Jurkat, Clone E6-1 (cell line): ENCODE measurements at regions not wholly inside any gene's neighbourhood (a gene's known extent, or its start where the extent isn't known, plus 50 kb on each side); places are given as distances from the start of the nearest gene placed in this dataset.

Experiments
- DNase-seq: peaks from one replicate; pipeline ENCODE4 v3.0.0-alpha.2; 2011; ENCODE audit warnings: low read depth, low spot score
- H3K4me3 ChIP-seq: 2 replicates; pipeline ENCODE4 v1.5.1; 2011; ENCODE audit warnings: mild to moderate bottlenecking, low read length, control low read depth, moderate library complexity

DNA sequence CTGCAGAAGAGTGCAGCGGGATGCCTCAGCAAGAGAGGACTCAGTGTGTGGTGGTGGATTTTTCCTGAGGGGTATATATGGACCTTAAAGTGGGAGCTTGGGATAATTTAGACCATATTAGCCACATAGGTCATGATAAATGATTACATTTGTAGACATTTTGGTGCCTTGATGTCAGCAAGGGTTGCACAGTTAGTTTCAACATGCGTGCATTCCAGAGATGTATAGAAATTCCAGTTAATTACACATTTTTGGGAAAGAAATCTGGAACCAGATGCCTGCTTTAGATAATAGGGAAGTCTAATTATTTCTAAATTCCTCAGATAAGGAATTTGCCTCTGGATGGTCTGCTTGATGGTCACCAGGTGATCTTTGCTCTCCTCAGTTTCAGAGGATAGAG lies 440.6 kb upstream of the PAPPA start:
- H3K4me3 ChIP-seq = no peak overlapping the region
- no peak for DNase-seq

DNA sequence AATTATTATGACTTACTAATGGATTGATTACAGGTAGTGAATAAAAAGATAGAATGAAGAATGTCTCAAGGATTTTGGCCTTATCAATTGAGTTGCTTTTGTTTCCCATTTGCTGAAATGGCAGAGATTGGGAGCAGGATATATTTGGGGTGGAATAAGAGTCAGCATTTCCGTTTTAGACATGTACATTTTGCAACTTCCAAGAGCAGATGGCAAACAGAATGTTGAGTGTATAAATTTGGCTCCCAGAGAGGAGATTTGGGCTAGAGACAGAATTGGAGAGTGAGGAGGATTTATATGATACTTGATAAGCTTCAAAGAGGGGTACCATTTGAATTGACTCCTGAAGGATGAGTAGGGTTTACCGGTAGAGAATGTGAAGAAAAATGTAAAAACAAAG lies 437.9 kb upstream of the PAPPA start:
- H3K4me3 ChIP-seq = no peak overlapping the region
- DNase-seq = no peak

DNA sequence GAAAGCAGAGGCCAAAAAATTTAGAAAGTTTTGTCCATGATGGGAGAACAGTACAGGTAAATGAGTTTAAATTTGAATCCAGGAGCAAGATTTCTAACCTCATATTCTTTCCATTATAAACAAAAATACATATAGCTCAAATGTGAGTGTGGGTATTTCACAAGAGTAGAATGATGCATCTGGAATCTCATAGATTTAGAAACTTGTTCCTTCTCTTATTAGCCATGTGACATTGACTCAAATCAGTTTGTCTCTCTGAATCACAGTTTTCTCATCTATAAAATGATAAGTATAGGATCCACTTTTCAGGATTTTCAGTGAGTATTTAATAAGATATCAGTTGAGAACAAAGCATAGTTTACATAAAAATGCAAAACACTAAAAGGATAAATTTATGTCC lies 436.3 kb upstream of the PAPPA start:
- DNase-seq = no peak
- H3K4me3 ChIP-seq = no peak overlapping the region

DNA sequence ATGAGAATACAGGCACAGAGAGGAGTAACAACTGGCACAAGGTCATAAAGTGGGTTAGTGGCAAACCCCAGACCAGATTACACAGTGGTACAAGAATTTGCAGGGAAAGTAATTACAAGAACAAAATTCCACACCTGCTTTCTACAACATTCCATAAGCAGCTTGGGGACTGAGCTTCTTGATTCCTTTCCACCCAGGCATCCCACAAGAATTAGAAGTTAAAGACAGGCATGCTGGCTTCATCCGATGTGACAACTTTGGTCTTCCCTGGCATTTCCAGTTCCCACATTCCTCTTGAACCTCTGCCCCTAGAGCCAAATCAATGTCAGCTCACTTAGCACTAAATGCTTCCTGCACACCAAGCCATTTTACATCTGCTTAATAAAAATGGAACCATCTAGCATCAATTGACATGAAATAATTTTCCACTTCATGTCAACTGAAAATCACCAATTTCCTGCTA lies 435.8 kb upstream of the PAPPA start:
- no peak overlapping the region for H3K4me3 ChIP-seq
- DNase-seq = no peak

DNA sequence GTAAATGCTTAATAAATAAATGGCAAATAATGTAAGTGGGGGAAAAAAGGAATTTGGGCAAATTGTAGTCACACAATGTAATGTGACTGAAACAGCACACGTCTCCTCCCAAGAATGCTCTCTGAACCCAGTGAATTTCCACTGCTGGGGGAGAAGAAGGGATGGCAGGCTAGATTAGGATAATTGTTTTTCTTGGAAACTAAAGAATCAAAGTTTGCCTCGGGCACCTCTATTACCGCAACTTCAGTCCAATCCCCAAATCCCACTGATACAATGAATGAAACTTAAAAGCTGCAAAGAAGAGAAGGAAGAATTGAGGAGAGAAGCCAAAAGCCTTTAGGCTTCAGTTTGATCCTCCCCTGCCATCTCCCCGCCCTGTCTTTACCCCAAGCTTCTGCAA lies 423.2 kb upstream of the PAPPA start:
- no peak for DNase-seq
- no peak overlapping the region for H3K4me3 ChIP-seq

DNA sequence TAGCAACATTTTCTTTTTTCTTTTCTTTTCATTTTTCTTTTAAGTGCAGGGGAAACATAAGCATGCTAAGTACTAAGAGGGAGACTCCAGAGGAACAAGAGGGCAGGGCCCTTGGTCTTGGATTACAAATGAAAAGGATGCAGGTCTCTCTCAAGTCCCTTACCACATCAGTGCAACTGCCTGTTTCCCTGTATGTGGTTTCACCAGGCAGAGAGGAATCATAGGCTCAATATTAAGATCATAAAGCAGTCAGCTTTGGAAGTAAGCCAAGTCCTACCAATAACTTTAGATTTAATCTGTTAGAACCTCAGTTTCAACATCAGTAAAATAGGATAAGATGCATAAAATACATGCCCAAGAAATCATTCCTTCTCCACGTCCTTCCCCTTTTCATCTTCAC lies 422.7 kb upstream of the PAPPA start:
- peak; percentile 35 for DNase-seq
- no peak overlapping the region for H3K4me3 ChIP-seq

DNA sequence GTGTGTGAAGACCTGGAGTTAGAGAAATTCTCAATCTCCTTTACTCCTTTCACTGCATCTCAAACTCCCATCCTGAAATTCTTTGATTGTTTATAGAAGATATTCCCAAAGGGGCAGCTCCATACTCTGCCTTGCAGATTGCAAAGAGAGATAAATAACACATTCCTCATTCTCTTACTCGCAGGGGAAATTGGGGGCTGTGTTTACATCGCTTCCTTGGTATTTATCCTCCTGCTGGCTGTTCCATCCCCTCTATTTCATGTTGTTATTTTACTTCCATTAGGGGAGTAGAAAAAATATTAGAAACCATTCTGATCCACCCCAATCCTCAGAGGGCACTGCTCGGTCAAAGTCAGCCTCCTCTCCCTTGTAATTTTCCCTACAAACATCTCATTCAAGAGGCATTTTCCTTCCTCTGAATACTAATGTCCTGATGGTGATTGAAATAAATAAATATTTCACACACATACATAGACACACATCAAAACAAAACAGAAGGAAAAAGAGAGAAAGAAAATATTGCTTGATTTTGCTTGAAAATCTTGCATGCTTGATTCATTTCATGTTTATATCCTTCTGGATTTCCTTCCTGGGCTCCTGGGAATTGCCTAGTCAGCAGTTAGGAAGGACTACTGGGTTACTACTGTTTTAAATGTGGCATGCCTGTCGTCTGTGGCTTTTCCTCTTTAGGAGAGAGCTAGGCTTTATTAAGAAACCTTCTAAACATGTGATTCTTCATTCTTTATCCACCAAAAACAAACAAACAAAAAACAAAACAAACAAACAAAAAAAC lies 420.1 kb upstream of the PAPPA start:
- no peak for DNase-seq
- no peak overlapping the region for H3K4me3 ChIP-seq

DNA sequence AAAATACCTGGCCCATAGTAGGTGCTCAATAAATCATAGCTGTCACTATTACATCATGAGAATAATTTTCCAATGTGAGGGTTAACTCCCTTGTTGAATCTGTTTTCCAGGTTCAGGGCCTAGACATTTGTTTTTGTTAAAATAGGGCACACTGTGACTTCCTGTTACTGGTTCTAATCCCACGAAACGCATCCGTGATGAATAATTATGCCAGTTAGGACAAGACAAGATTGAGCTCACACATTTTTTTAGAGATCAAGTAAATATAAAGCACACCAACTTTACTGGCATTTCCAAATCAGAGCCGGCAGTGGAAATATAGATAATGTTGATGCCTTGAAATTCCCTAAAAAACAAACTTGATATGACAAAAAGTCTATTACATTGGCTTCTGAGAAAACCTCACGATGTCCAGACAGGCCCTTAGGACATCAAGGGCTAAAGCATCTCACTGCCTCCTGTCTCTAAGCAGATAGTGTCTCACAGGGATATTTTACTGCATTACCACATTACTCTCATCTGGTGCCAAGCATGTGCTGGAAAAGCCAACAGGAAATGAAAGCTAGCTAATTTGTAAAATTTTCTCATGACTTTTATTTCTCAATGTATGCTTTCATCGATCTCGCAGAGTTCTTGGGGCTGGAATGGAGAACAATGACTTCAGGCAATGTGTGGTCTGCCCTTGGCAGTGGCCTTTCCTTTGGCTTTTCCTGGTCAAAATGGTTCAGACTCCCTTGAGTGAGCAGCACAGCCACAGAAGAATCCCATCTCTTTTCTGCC lies 414.3 kb upstream of the PAPPA start:
- DNase-seq = no peak

DNA sequence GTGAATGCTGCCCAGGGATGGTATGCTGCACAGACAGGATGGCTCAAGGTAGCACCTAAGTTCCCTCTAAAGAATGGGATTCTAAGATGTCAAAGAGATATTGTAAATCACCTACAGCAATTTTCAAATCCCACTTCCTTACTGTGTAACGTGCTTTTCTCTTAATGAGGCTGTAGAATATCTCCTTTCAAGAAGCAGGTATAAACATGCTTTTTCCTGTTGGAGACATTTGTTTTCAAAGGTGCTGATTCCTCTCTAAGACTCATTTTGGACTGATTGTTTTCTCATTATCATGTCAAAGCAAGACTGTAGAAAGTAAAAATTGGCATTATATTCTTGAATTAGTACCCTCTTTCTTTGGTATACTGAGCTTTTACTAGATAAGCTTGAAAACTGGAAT lies 412.6 kb upstream of the PAPPA start:
- no peak for DNase-seq
- H3K4me3 ChIP-seq = no peak overlapping the region

More for the DNA sequence above, 414.3 kb upstream of the PAPPA start:
- no peak overlapping the region for H3K4me3 ChIP-seq

DNA sequence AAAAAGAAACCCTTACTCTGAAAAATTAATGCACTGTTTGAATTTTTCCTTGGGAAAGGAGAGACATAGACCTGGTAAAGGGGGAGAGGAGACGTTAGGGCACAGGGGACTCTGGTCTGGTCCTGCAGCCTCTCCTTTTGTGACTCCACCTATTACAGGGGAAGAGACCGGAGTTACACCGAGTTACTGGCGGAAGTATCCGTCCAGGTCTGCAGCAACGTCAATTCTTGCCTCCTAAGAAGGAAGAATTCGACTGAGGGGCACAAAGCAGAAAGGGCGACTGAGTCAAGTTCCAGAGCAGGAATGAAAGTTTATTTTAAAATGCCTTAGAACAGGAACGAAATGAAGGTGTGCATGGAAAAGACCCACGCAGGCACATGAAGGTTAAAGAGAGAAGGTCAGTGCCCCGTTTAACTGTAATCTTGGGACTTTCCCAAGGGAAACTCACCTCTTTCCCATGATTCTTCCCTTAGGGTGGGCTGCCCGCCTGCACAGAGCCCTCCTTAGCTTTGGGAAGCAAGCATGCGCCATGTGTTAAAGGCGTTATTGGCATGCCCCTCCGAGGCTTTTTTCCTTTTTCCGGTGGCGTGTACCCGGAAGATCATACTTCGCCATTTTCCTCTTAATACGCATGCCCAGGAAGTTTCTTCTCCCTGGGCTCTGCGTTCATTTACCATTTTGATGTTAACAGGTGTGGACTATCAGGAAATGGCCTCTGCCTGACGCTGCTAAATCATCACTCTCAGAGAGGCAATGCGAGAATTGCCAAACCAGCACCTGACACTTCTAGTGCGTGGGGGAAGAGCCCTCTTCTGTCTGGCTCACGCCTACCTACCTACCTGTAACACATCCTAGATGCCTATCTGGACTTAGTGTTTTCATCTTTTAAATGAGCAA lies 409.6 kb upstream of the PAPPA start:
- DNase-seq = no peak
- no peak overlapping the region for H3K4me3 ChIP-seq

DNA sequence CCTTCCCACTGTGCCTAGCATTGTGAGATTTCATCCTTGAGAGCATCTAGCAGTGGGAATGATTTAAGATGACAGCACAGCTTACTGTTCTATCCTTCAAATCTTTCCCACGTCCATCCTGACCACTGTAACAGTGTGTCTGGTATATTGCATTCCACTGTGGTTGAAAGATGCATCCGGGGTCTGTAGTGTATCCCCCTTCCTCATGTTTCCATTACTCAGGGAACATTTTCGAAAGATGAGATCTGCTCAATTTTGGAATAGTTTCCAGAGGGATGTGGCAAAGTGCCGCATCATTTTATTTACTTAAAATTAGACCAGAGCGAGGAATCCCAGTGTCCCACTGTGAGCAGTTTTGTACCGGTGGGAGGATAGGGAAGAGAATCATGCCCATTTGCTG lies 407.1 kb upstream of the PAPPA start:
- no peak overlapping the region for H3K4me3 ChIP-seq
- DNase-seq = no peak

DNA sequence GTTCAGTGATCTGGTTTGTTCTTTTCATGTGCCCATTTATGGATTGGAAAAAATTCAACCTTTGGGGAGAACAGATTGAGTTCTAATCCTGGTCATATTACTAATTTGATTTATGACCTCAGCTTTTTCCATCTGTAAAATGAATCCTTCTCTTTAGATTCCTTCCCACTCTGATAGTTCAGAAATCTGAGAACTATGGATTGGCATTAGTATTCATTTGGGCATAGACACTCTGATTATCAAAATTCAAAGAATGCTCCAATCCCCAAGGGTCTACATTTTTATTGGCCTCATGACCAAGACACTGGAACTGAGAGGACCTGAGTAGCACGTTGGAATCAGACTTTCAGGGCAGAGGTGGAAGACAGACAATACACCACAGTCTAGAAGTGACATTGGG lies 405.9 kb upstream of the PAPPA start:
- no peak for DNase-seq

DNA sequence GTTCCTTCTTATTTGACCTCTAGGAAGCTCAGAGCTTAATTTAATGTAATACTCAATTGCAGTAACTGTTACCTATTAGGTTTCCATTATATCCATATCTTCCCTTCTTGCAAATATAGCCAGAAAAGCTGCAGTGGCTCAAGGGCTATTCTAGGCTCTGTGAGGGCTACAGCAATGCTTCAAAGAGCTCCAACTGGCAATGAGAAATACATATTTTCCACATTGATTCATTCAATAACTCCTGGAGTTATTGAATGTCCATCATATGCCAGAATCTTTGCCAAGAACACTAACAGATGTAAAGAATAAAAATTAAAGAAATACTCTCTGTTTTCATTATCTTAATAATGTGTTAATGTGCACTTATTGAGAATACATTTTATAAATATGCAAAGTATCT lies 396.9 kb upstream of the PAPPA start:
- H3K4me3 ChIP-seq = no peak overlapping the region
- no peak for DNase-seq

More for the DNA sequence above, 405.9 kb upstream of the PAPPA start:
- H3K4me3 ChIP-seq = no peak overlapping the region

DNA sequence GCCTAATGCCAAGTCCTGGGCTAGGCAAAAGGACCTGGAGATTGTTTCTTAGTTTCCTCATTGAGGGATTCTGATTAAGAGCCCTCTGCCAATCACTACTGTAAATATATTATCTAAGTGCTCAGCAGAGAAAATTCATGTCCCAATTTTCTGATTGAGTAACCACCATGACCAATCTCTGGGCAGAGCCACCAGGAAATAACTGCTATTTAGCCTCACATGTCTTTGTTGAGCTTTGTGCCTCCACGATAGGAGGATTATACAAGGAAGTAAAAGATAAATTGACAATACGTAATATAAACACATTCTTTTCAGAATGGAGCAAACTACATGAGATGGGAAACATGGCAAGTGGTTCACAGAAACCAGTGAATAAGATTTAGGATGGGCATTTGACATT lies 396.1 kb upstream of the PAPPA start:
- DNase-seq = no peak
- H3K4me3 ChIP-seq = no peak overlapping the region

DNA sequence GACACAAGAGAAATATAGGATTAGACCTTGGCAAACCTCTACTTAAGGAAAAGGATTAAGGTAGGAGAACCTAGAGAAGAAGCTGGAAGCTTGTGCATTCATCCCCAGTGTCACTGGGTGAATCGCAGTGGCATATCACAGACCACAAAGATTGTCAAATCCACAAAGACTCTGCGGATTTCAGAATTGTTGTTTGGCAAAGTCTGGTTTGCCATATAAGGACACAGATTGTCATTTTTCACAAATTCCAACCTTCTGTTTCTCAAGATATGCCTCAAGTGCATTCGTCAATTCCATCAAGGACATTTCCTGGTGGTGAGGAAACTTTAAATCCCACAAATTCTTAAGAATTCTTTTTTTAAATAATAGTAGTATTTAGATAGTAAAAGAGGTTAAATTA lies 395.1 kb upstream of the PAPPA start:
- H3K4me3 ChIP-seq = no peak overlapping the region
- no peak for DNase-seq

DNA sequence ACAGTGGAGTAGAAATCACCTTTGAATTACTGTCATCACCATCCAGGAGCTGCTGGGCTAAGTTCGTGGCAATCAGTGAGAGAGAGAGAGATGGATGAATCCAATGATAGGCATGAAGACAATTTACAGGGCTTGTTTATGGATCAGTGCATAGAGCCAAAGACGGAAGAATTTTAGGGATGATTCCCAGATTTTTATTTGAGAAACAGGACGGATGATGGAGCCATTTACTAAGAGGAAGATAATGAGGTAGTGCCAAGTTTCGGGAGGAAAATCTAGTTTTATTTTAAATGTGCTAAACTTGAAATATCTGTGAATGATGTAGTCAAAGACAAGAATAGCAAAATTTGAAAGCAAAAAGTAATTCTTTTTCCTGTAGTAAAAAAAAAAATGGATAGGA lies 394.2 kb upstream of the PAPPA start:
- H3K4me3 ChIP-seq = no peak overlapping the region
- no peak for DNase-seq

DNA sequence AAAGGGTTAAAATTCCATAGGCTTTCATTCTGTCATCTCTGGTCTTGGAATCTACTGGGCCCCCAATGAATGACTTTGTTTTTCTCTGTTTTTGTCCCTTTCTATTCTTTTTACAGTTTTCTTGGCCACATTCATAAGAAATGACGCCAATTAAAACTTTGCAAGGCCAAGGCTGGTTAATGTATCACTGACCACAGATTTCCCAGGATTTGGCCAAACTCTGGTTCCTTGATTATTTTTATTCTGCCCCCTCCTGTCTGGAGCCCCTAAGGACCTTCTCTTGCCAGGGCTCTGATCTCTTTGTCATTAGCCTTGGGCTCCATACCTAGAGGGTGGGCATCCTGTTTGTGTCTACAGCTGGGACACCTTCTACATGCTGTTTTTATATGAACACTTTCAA lies 388.9 kb upstream of the PAPPA start:
- H3K4me3 ChIP-seq = no peak overlapping the region
- DNase-seq = no peak

DNA sequence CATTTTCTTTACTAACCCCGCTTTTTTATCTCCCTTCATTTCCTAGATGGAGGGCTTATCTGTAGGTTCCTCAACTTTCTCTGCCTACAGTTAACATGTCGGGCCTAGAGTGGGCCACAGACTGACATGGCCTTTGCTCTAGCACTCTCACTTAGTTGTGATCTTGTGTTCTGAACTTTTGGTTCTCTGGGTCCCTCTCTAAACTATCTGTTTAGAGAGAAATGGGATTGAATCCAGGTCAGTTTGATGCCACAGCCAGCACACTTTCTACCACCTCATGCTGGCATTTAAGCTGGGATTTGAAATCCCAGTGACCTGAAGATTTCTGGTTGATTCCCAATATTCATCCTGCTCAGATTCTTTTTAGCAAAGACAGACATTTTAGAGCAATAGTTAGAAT lies 388.5 kb upstream of the PAPPA start:
- DNase-seq = no peak
- no peak overlapping the region for H3K4me3 ChIP-seq

DNA sequence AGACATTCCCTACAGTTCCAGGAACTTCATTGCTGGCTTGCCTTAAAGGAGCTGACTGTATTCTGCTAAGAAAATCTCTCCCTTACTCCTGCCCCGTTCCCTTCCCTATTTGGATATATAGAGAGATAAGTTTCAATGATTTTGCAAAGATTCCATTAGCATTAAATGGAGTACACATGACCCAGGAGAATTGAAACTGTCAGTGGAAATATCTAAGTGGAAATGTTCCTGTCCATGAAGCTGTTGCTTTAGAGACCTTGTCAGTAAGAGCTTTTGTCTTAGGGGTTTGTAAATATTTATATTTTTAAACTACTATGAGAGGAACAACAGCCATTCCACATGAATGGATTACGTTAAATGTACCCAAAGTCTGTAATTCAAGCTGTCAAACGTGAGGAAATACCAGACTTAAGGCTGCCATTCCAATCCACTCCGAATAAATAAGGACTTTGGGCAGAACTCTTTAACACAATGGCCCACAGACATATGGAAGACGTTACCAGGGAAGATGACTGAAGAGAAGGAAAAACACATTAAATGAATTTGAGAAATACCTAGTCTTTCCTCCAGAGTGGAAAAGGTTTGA lies 387.1 kb upstream of the PAPPA start:
- no peak overlapping the region for H3K4me3 ChIP-seq
- no peak for DNase-seq
